ENCODE measurements at regions not wholly inside any gene's neighbourhood (a gene's known extent, or its start where the extent isn't known, plus 50 kb on each side); places are given as distances from the start of the nearest gene placed in this dataset.

GRCh38 chr21:15333136-15333710 is 268.4 kb upstream of the NRIP1 start:
- intact Hi-C loops (cut with DNase I): loop anchor here in 1 of 10 donors (2.0 kb wide), 1 partner anchor 54 kb away; no protein-coding TSS in a partner anchor
- DNase-seq: no peak
- Histone ChIP-seq H3K27me3 (no peaks in the 10 kb centered on the region), H3K27ac (no peak overlapping the region), H3K9me3 (peaks cover 0 to 10% (median 0%) of the 10 kb centered on the region in 12 donors), H3K4me3 (no peak overlapping the region), H3K4me1 (no peaks in the 10 kb centered on the region), H3K36me3 (no peaks in the 10 kb centered on the region)
- no peak for ATAC-seq
- WGBS, 4 donors: 33 to 41% (median 38%) methylated on average over 1 of the region's 1 CpG
- TF ChIP-seq POLR2A (IDR thresholded peaks at IDR 0.05) (no peak), CTCF (IDR thresholded peaks at IDR 0.05) (no peak)

GRCh38 chr21:15333951-15334350 is 269.2 kb upstream of the NRIP1 start:
- Histone ChIP-seq H3K4me3 (no peak overlapping the region), H3K27ac (no peak overlapping the region), H3K4me1 (no peaks in the 10 kb centered on the region), H3K36me3 (no peaks in the 10 kb centered on the region), H3K9me3 (peaks cover 0 to 10% (median 0%) of the 10 kb centered on the region in 12 donors), H3K27me3 (no peaks in the 10 kb centered on the region)
- ATAC-seq: no peak
- 92 to 100% (median 93%) methylated on average over 2 of the region's 2 CpGs for WGBS, 4 donors
- no peak for DNase-seq
- TF ChIP-seq CTCF (IDR thresholded peaks at IDR 0.05) (no peak), POLR2A (IDR thresholded peaks at IDR 0.05) (no peak)
- intact Hi-C loops (cut with DNase I): loop anchor here in 1 of 10 donors (2.0 kb wide), 1 partner anchor 55 kb away; no protein-coding TSS in a partner anchor

GRCh38 chr21:15343066-15343465 is 278.3 kb upstream of the NRIP1 start:
- intact Hi-C loops (cut with DNase I): no loop called here
- WGBS, 4 donors: 65 to 77% (median 68%) methylated on average over 1 of the region's 1 CpG
- no peaks in the 10 kb centered on the region for H3K36me3 ChIP-seq

GRCh38 chr21:15352009-15352408 is 287.2 kb upstream of the NRIP1 start:
- Histone ChIP-seq H3K9me3 (no peaks in the 10 kb centered on the region), H3K27ac (no peak overlapping the region), H3K36me3 (no peaks in the 10 kb centered on the region), H3K27me3 (no peaks in the 10 kb centered on the region), H3K4me3 (no peak overlapping the region), H3K4me1 (peaks cover 0 to 11% (median 0%) of the 10 kb centered on the region in 12 donors)
- WGBS, 4 donors: 77 to 90% (median 87%) methylated on average over 7 of the region's 7 CpGs
- no peak for TF ChIP-seq CTCF (IDR thresholded peaks at IDR 0.05)
- TF ChIP-seq POLR2A (IDR thresholded peaks at IDR 0.05): no peak
- intact Hi-C loops (cut with DNase I): no loop called here
- ATAC-seq (no peak), DNase-seq (no peak)

More at GRCh38 chr21:15343066-15343465, 278.3 kb upstream of the NRIP1 start:
- no peak overlapping the region for H3K27ac ChIP-seq
- H3K4me1 ChIP-seq: no peaks in the 10 kb centered on the region
- no peak for TF ChIP-seq CTCF (IDR thresholded peaks at IDR 0.05)
- no peak for TF ChIP-seq POLR2A (IDR thresholded peaks at IDR 0.05)
- no peak overlapping the region for H3K4me3 ChIP-seq
- ATAC-seq (no peak), DNase-seq (no peak)
- H3K27me3 ChIP-seq: no peaks in the 10 kb centered on the region
- H3K9me3 ChIP-seq: no peaks in the 10 kb centered on the region

Data from heart left ventricle (tissue), 16 donors.